ENCODE measurements at regions not wholly inside any gene's neighbourhood (a gene's known extent, or its start where the extent isn't known, plus 50 kb on each side); places are given as distances from the start of the nearest gene placed in this dataset.

DNA sequence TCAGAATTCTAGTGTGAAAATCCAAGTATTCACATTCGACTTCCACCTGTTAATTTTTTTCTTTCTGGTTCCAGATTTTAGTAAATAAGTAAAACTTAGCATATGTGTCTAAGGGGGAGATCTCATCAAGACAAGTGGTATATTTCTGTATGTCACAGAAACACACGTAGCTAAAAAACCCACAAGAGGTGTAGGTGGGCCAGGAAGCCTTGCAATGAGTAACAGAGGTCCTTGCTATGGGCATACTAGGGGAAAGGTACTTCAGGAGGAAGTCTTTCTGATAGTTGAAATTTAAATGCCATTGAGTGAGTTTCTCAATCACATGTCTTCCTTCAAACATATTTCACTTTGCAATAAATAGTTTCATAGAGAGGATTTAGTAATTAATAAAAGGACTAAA lies 315.8 kb downstream of the MID1IP1 start:
- ChIA-PET POLR2A (no interaction called here), RAD21 (ENCODE audit: low non-redundant PET in 1 of 2, low total read pairs in 2 of 2, uncharacterized antibody in 2 of 2, unreplicated experiment in 2 of 2) (no interaction called here), CTCF (no interaction called here)
- no peak overlapping the region for H2AFZ ChIP-seq (ENCODE audit: low read depth, low read length, poor library complexity, severe bottlenecking)
- H3K79me2 ChIP-seq (ENCODE audit: insufficient read depth, low read length): no peaks in the 10 kb centered on the region
- no peaks in the 10 kb centered on the region for H3K36me3 ChIP-seq (ENCODE audit: control insufficient read depth in 1 of 2, insufficient read depth in 2 of 2, low read length in 2 of 2)
- ATAC-seq (no peak), DNase-seq (ENCODE audit: low read depth, low spot score) (no peak)
- H3K4me3 ChIP-seq (replicated peaks in 1 of 2; ENCODE audit: low read depth in 1 of 2, low read length in 2 of 2): no peak overlapping the region
- H3K9me3 ChIP-seq (ENCODE audit: control insufficient read depth in 1 of 2, insufficient read depth in 1 of 2, low read depth in 1 of 2, low read length in 2 of 2): no peaks in the 10 kb centered on the region
- intact Hi-C loops (cut with micrococcal nuclease): no loop called here
- no peaks in the 10 kb centered on the region for H3K9me2 ChIP-seq (ENCODE audit: insufficient read depth)
- no peak overlapping the region for H3K27ac ChIP-seq (ENCODE audit: low read depth, low read length)
- no TSS peak for BruUV-seq (replicated peaks)
- no peak overlapping the region for H3K4me2 ChIP-seq (ENCODE audit: low read length)
- no peaks in the 10 kb centered on the region for H3K27me3 ChIP-seq (ENCODE audit: insufficient read depth, low read length)
- no peaks in the 10 kb centered on the region for H3K4me1 ChIP-seq (ENCODE audit: control insufficient read depth in 1 of 2, insufficient read depth in 2 of 2, low read length in 2 of 2)
- no peak overlapping the region for H3K9ac ChIP-seq (ENCODE audit: low read length)
- TF ChIP-seq ELF1 (IDR thresholded peaks at IDR 0.05; ENCODE audit: borderline replicate concordance, low read depth) (no peak), JUND (IDR thresholded peaks at IDR 0.05) (no peak), TCF7L2 (IDR thresholded peaks at IDR 0.05; ENCODE audit: borderline replicate concordance, extremely low read depth, insufficient read depth, insufficient read length) (no peak), RAD21 (IDR thresholded peaks at IDR 0.05; ENCODE audit: low read depth) (no peak), SIN3A (IDR thresholded peaks at IDR 0.05; ENCODE audit: low read depth) (no peak), EGR1 (IDR thresholded peaks at IDR 0.05; ENCODE audit: low read depth) (no peak), POLR2AphosphoS5 (IDR thresholded peaks at IDR 0.05; ENCODE audit: low read depth, low read length) (no peak), SRF (IDR thresholded peaks at IDR 0.05; ENCODE audit: low read depth) (no peak), CEBPB (IDR thresholded peaks at IDR 0.05; ENCODE audit: low read depth) (no peak), EZH2 (IDR thresholded peaks at IDR 0.05) (no peak), POLR2A (IDR thresholded peaks at IDR 0.05; ENCODE audit: borderline replicate concordance, extremely low read depth, insufficient read depth, insufficient read length) (no peak), CTCF (IDR thresholded peaks at IDR 0.05 in 2 of 3, conservative IDR thresholded peaks at IDR 0.05 in 1 of 3; ENCODE audit: borderline replicate concordance in 1 of 3, insufficient read depth in 1 of 3, low read depth in 2 of 3, low read length in 2 of 3) (no peak)
- TF ChIP-seq, protein P1, sequence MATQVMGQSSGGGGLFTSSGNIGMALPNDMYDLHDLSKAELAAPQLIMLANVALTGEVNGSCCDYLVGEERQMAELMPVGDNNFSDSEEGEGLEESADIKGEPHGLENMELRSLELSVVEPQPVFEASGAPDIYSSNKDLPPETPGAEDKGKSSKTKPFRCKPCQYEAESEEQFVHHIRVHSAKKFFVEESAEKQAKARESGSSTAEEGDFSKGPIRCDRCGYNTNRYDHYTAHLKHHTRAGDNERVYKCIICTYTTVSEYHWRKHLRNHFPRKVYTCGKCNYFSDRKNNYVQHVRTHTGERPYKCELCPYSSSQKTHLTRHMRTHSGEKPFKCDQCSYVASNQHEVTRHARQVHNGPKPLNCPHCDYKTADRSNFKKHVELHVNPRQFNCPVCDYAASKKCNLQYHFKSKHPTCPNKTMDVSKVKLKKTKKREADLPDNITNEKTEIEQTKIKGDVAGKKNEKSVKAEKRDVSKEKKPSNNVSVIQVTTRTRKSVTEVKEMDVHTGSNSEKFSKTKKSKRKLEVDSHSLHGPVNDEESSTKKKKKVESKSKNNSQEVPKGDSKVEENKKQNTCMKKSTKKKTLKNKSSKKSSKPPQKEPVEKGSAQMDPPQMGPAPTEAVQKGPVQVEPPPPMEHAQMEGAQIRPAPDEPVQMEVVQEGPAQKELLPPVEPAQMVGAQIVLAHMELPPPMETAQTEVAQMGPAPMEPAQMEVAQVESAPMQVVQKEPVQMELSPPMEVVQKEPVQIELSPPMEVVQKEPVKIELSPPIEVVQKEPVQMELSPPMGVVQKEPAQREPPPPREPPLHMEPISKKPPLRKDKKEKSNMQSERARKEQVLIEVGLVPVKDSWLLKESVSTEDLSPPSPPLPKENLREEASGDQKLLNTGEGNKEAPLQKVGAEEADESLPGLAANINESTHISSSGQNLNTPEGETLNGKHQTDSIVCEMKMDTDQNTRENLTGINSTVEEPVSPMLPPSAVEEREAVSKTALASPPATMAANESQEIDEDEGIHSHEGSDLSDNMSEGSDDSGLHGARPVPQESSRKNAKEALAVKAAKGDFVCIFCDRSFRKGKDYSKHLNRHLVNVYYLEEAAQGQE (IDR thresholded peaks at IDR 0.05; ENCODE audit: low read depth): no peak
- TF ChIP-seq, protein P2, sequence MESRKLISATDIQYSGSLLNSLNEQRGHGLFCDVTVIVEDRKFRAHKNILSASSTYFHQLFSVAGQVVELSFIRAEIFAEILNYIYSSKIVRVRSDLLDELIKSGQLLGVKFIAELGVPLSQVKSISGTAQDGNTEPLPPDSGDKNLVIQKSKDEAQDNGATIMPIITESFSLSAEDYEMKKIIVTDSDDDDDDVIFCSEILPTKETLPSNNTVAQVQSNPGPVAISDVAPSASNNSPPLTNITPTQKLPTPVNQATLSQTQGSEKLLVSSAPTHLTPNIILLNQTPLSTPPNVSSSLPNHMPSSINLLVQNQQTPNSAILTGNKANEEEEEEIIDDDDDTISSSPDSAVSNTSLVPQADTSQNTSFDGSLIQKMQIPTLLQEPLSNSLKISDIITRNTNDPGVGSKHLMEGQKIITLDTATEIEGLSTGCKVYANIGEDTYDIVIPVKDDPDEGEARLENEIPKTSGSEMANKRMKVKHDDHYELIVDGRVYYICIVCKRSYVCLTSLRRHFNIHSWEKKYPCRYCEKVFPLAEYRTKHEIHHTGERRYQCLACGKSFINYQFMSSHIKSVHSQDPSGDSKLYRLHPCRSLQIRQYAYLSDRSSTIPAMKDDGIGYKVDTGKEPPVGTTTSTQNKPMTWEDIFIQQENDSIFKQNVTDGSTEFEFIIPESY (IDR thresholded peaks at IDR 0.05; ENCODE audit: extremely low read depth, insufficient replicate concordance, low read length): no peak
- TF ChIP-seq, protein P3, sequence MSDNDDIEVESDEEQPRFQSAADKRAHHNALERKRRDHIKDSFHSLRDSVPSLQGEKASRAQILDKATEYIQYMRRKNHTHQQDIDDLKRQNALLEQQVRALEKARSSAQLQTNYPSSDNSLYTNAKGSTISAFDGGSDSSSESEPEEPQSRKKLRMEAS (IDR thresholded peaks at IDR 0.05): no peak
- TF ChIP-seq, protein P4, sequence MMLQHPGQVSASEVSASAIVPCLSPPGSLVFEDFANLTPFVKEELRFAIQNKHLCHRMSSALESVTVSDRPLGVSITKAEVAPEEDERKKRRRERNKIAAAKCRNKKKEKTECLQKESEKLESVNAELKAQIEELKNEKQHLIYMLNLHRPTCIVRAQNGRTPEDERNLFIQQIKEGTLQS (IDR thresholded peaks at IDR 0.05): no peak
- H4K20me1 ChIP-seq (ENCODE audit: insufficient read depth): no peaks in the 10 kb centered on the region

Data from HCT116 (cell line).